Endothelial cell of umbilical vein (primary cell): ENCODE measurements at regions not wholly inside any gene's neighbourhood (a gene's known extent, or its start where the extent isn't known, plus 50 kb on each side); places are given as distances from the start of the nearest gene placed in this dataset.

ENCODE experiments used
- BruUV-seq: library from RNA; stranded (reverse); fragments of 400-500 nt; replicated peaks from 2 replicates; lab custom pipeline; 2021; lab: Mats Ljungman, UMichigan
- CTCF ChIA-PET: fragments of 300-600, 350-600 bp; sonication (Branson Sonifier 250); formaldehyde crosslinking; loops from one replicate; lab custom pipeline; 2021; ENCODE audit warnings: antibody characterized with exemption, inconsistent platforms; lab: Charles Lee
- POLR2A ChIA-PET: fragments of 300-600, 350-600 bp; sonication (Branson Sonifier 250); formaldehyde crosslinking; loops from one replicate; lab custom pipeline; 2021; ENCODE audit warnings: antibody characterized with exemption, inconsistent platforms; lab: Charles Lee
- DNase-seq: peaks from one replicate; pipeline ENCODE4 v3.0.0-alpha.2; 2011; ENCODE audit warnings: low read depth, low spot score
- FAIRE-seq: peaks from 2 replicates; lab custom pipeline; 2011; peaks lifted over from hg19 to GRCh38; lab: Jason Lieb, UNC
- H2AFZ ChIP-seq: 2 replicates; pipeline ENCODE4 v1.6.0; 2012; ENCODE audit warnings: low read depth, low read length, control low read depth, inconsistent platforms
- H3K27ac ChIP-seq: 2 replicates; pipeline ENCODE4 v1.5.1; 2011; ENCODE audit warnings: low read depth, mild to moderate bottlenecking, control low read depth, low read length, moderate library complexity; ENCODE audit not compliant: insufficient read depth
- H3K27me3 ChIP-seq, 2 experiments: 2 replicates each; pipeline versions ENCODE4 v1.6.0 to v1.6.1; 2011; ENCODE audit warnings: low read length in 2 of 2, mixed read lengths in 1 of 2; ENCODE audit not compliant: control insufficient read depth in 2 of 2, insufficient read depth in 2 of 2
- H3K36me3 ChIP-seq, 2 experiments: 2 replicates in 1 of 2; 3 replicates in 1 of 2; pipeline ENCODE4 v1.5.1; 2011; ENCODE audit warnings: low read length in 2 of 2, mild to moderate bottlenecking in 1 of 2, moderate library complexity in 1 of 2; ENCODE audit not compliant: control insufficient read depth in 2 of 2, insufficient read depth in 2 of 2; ENCODE audit errors: extremely low read depth in 1 of 2
- H3K4me1 ChIP-seq: 3 replicates; pipeline ENCODE4 v1.5.1; 2011; ENCODE audit warnings: mild to moderate bottlenecking, low read length; ENCODE audit not compliant: control insufficient read depth, insufficient read depth; ENCODE audit errors: extremely low read depth
- H3K4me2 ChIP-seq: 2 replicates; pipeline ENCODE4 v1.6.1; 2011; ENCODE audit warnings: low read length, control low read depth, mixed read lengths; ENCODE audit not compliant: insufficient read depth
- H3K4me3 ChIP-seq, 3 experiments: fragments of 200-600 bp in 1 of 3; sonication (generic), shearing (Covaris generic) in 1 of 3; replicated peaks in 1 of 3; 2 replicates each; pipeline ENCODE4 v1.5.1; 2011 to 2016; ENCODE audit warnings: control low read depth in 3 of 3, low read length in 3 of 3, mild to moderate bottlenecking in 2 of 3, inconsistent platforms in 1 of 3, low read depth in 1 of 3, moderate library complexity in 1 of 3; ENCODE audit not compliant: insufficient read depth in 1 of 3
- H3K79me2 ChIP-seq: 2 replicates; pipeline ENCODE4 v1.6.0; 2012; ENCODE audit warnings: low read length, inconsistent platforms; ENCODE audit not compliant: control insufficient read depth, insufficient read depth
- H3K9ac ChIP-seq: replicated peaks from 2 replicates; pipeline ENCODE3; 2011; ENCODE audit warnings: low read length, control low read depth; ENCODE audit not compliant: insufficient read depth; ENCODE audit errors: extremely low read depth
- H3K9me1 ChIP-seq: replicated peaks from 3 replicates; pipeline ENCODE4 v1.6.0; 2011; ENCODE audit warnings: mild to moderate bottlenecking, low read length; ENCODE audit not compliant: control insufficient read depth, insufficient read depth; ENCODE audit errors: extremely low read depth
- H3K9me3 ChIP-seq: replicated peaks from 2 replicates; pipeline ENCODE4 v1.5.1; 2012; ENCODE audit warnings: low read length, inconsistent platforms; ENCODE audit not compliant: control insufficient read depth, insufficient read depth
- H4K20me1 ChIP-seq: replicated peaks from 2 replicates; pipeline ENCODE3; 2011; ENCODE audit warnings: mild to moderate bottlenecking, low read length; ENCODE audit not compliant: control insufficient read depth, insufficient read depth; ENCODE audit errors: extremely low read depth
- CTCF ChIP-seq, 2 donors: IDR thresholded peaks; 1 replicate in 1 of 2; 2 replicates in 1 of 2; pipeline ENCODE4 v1.5.1; 2011; ENCODE audit warnings: low read length in 2 of 2, mild to moderate bottlenecking in 2 of 2, moderate library complexity in 2 of 2, control low read depth in 1 of 2, inconsistent platforms in 1 of 2, low read depth in 1 of 2; ENCODE audit not compliant: insufficient read depth in 1 of 2; ENCODE audit errors: extremely low read depth in 1 of 2
- JUN ChIP-seq: IDR thresholded peaks from 2 replicates; pipeline ENCODE4 v1.6.1; 2011; ENCODE audit warnings: borderline replicate concordance, low read depth; ENCODE audit not compliant: insufficient read length, insufficient read depth
- POLR2A ChIP-seq: IDR thresholded peaks from 2 replicates; pipeline ENCODE4 v1.6.1; 2012; ENCODE audit warnings: low read depth, mild to moderate bottlenecking, control low read depth, low read length
- dilution Hi-C: fragments of 300-500 bp; cut with MboI; formaldehyde crosslinking; loops from one replicate; pipeline ENCODE4 v1.15.0; 2019; ENCODE audit warnings: low sequenced_read_pairs; ENCODE audit not compliant: extremely low pct_ligation_motif_present
- intact Hi-C: fragments of 100-400 bp; cut with micrococcal nuclease; formaldehyde crosslinking; loops from one replicate; pipeline ENCODE4 v1.10.0; 2022
- TF ChIP-seq, protein P1 (sequence below): IDR thresholded peaks from 2 replicates; pipeline ENCODE4 v1.6.1; 2011; ENCODE audit not compliant: insufficient read depth, insufficient read length

- ChIA-PET CTCF (no interaction called here), POLR2A (no interaction called here)
- H2AFZ ChIP-seq = no peak overlapping the region
- intact Hi-C loops (no loop called here), dilution Hi-C loops (no loop called here)
- no peak overlapping the region for H3K4me3 ChIP-seq
- no peak overlapping the region for H3K27ac ChIP-seq
- TF ChIP-seq POLR2A (no peak), CTCF (IDR thresholded peaks at IDR 0.05; ENCODE audit: extremely low read depth in 1 of 2, insufficient read depth in 1 of 2, low read depth in 1 of 2, low read length in 2 of 2) (no peak)
- no TSS peak for BruUV-seq
- H3K9ac ChIP-seq = no peak overlapping the region
- no peaks in the 10 kb centered on the region for H3K9me3 ChIP-seq
- DNase-seq (no peak), FAIRE-seq (no peak)
- no peak overlapping the region for H3K4me2 ChIP-seq
- H4K20me1 ChIP-seq = no peaks in the 10 kb centered on the region
- H3K9me1 ChIP-seq = no peaks in the 10 kb centered on the region
- no peaks in the 10 kb centered on the region for H3K4me1 ChIP-seq
- no peaks in the 10 kb centered on the region for H3K36me3 ChIP-seq
- no peaks in the 10 kb centered on the region for H3K79me2 ChIP-seq
- H3K27me3 ChIP-seq = no peaks in the 10 kb centered on the region
These were observed 233.6 kb upstream of the ASCC3 start for GRCh38 chr6:101114703-101115102.

DNA sequence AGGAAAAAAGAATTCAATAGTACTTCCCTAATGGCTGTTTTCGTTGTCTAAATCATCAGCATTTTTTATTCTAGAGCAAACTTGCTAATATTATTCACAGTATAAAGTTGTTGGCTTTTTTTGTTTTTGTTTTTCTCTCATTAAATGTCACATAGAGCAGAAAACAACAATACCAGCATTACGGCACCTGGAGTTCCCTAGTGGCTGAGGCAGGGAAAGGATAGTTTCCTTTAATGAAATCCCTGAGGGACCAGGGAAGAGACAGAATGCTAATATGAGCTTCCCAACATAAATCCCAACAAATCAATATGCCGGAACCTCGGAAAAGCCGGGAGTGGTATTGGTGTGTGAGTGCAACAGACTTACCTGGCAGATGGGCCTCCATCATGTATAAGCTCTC lies 235.2 kb upstream of the ASCC3 start:
- dilution Hi-C loops (no loop called here), intact Hi-C loops (no loop called here)
- BruUV-seq = no TSS peak
- no peak for DNase-seq
- no peaks in the 10 kb centered on the region for H3K4me1 ChIP-seq
- no peak overlapping the region for H2AFZ ChIP-seq
- no peak for TF ChIP-seq JUN
- TF ChIP-seq, protein P1, sequence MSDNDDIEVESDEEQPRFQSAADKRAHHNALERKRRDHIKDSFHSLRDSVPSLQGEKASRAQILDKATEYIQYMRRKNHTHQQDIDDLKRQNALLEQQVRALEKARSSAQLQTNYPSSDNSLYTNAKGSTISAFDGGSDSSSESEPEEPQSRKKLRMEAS = no peak
- no peaks in the 10 kb centered on the region for H4K20me1 ChIP-seq
- H3K9me3 ChIP-seq = no peaks in the 10 kb centered on the region
- no peaks in the 10 kb centered on the region for H3K9me1 ChIP-seq
- H3K9ac ChIP-seq = no peak overlapping the region
- ChIA-PET CTCF (no interaction called here), POLR2A (no interaction called here)
- H3K4me2 ChIP-seq = no peak overlapping the region
- no peaks in the 10 kb centered on the region for H3K36me3 ChIP-seq
- H3K27me3 ChIP-seq = no peaks in the 10 kb centered on the region
- no peak overlapping the region for H3K4me3 ChIP-seq
- no peak for FAIRE-seq
- no peak overlapping the region for H3K27ac ChIP-seq
- no peaks in the 10 kb centered on the region for H3K79me2 ChIP-seq
